ENCODE measurements at regions not wholly inside any gene's neighbourhood (a gene's known extent, or its start where the extent isn't known, plus 50 kb on each side); places are given as distances from the start of the nearest gene placed in this dataset.

- Mint-ChIP-seq H3K27me3 (ENCODE audit: low read depth, poor library complexity) (peaks cover 9% of the 10 kb centered on the region), H3K27ac (no peak overlapping the region), H3K36me3 (ENCODE audit: low read depth) (no peaks in the 10 kb centered on the region), H3K4me1 (no peaks in the 10 kb centered on the region), H3K4me3 (no peak overlapping the region), H3K9me3 (no peaks in the 10 kb centered on the region)
- no peak for TF ChIP-seq CTCF (IDR thresholded peaks at IDR 0.05)
- DNase-seq, result no peak
Observed at GRCh38 chr6:115617031-115617430, 443.7 kb downstream of the FRK start.

GRCh38 chr6:115613488-115613887 lies 447.2 kb downstream of the FRK start:
- DNase-seq, result no peak
- Mint-ChIP-seq H3K27ac (no peak overlapping the region), H3K9me3 (no peaks in the 10 kb centered on the region), H3K27me3 (ENCODE audit: low read depth, poor library complexity) (peaks cover 9% of the 10 kb centered on the region), H3K4me1 (no peaks in the 10 kb centered on the region), H3K36me3 (ENCODE audit: low read depth) (no peaks in the 10 kb centered on the region), H3K4me3 (no peak overlapping the region)
- no peak for TF ChIP-seq CTCF (IDR thresholded peaks at IDR 0.05)

- no peaks in the 10 kb centered on the region for H3K36me3 Mint-ChIP-seq (ENCODE audit: low read depth)
- H3K9me3 Mint-ChIP-seq, result no peaks in the 10 kb centered on the region
- no peak for DNase-seq
- H3K4me3 Mint-ChIP-seq, result no peak overlapping the region
- H3K4me1 Mint-ChIP-seq, result no peaks in the 10 kb centered on the region
- no peak for TF ChIP-seq CTCF (IDR thresholded peaks at IDR 0.05)
- peaks cover 9% of the 10 kb centered on the region for H3K27me3 Mint-ChIP-seq (ENCODE audit: low read depth, poor library complexity)
- no peak overlapping the region for H3K27ac Mint-ChIP-seq
Observed at GRCh38 chr6:115612796-115613479, 447.8 kb downstream of the FRK start.

- Mint-ChIP-seq H3K4me3 (no peak overlapping the region), H3K4me1 (no peaks in the 10 kb centered on the region), H3K36me3 (ENCODE audit: low read depth) (no peaks in the 10 kb centered on the region), H3K27ac (no peak overlapping the region), H3K27me3 (ENCODE audit: low read depth, poor library complexity) (peaks cover 9% of the 10 kb centered on the region), H3K9me3 (no peaks in the 10 kb centered on the region)
- no peak for TF ChIP-seq CTCF (IDR thresholded peaks at IDR 0.05)
- no peak for DNase-seq
Observed at GRCh38 chr6:115612216-115612615, 448.5 kb downstream of the FRK start.

- Mint-ChIP-seq H3K27me3 (ENCODE audit: low read depth, poor library complexity) (peaks cover 4% of the 10 kb centered on the region), H3K36me3 (ENCODE audit: low read depth) (no peaks in the 10 kb centered on the region), H3K4me1 (no peaks in the 10 kb centered on the region), H3K9me3 (no peaks in the 10 kb centered on the region), H3K27ac (no peak overlapping the region), H3K4me3 (no peak overlapping the region)
- TF ChIP-seq CTCF (IDR thresholded peaks at IDR 0.05), result no peak
- no peak for DNase-seq
Observed at GRCh38 chr6:115610696-115611095, 450.0 kb downstream of the FRK start.

GRCh38 chr6:115609111-115609510 lies 451.6 kb downstream of the FRK start:
- TF ChIP-seq CTCF (IDR thresholded peaks at IDR 0.05), result no peak
- Mint-ChIP-seq H3K4me3 (no peak overlapping the region), H3K4me1 (no peaks in the 10 kb centered on the region), H3K27ac (no peak overlapping the region), H3K9me3 (no peaks in the 10 kb centered on the region), H3K36me3 (ENCODE audit: low read depth) (no peaks in the 10 kb centered on the region), H3K27me3 (ENCODE audit: low read depth, poor library complexity) (peaks cover 4% of the 10 kb centered on the region)
- no peak for DNase-seq
